Fibroblast of lung (primary cell): ENCODE measurements at regions not wholly inside any gene's neighbourhood (a gene's known extent, or its start where the extent isn't known, plus 50 kb on each side); places are given as distances from the start of the nearest gene placed in this dataset.

Source experiments
- EZH2 ChIP-seq: IDR thresholded peaks from 2 replicates; pipeline ENCODE4 v1.5.1; 2012; ENCODE audit warnings: low read length, control low read depth, mild to moderate bottlenecking; ENCODE audit errors: missing control alignments
- TF ChIP-seq, protein P1 (sequence below), 2 donors: IDR thresholded peaks in 1 of 2; conservative IDR thresholded peaks in 1 of 2; 1 replicate in 1 of 2; 2 replicates in 1 of 2; pipeline ENCODE4 v1.5.1; 2011 to 2012; ENCODE audit warnings: low read length in 2 of 2, control low read depth in 1 of 2, inconsistent platforms in 1 of 2, low read depth in 1 of 2, mild to moderate bottlenecking in 1 of 2

DNA sequence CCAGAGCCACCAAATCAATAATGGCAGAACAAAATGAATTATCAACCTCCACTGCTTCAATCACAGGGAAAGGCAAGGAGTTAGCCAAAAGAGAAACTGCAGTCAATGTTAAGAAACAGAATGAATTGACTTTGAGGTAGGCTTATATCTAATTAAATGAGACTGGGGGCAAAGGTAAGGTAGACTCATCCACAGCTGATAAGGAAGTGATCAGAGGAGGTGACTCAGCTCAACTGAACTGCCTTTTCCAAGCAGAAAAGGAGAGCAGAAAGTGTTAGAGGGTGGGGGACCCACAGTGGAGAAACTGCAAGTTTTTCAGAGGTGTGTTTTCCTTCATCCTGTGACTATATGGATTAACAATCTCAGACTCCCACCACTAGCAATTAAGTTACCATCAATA is 345.8 kb upstream of the PPARGC1A start:
- TF ChIP-seq, protein P1, sequence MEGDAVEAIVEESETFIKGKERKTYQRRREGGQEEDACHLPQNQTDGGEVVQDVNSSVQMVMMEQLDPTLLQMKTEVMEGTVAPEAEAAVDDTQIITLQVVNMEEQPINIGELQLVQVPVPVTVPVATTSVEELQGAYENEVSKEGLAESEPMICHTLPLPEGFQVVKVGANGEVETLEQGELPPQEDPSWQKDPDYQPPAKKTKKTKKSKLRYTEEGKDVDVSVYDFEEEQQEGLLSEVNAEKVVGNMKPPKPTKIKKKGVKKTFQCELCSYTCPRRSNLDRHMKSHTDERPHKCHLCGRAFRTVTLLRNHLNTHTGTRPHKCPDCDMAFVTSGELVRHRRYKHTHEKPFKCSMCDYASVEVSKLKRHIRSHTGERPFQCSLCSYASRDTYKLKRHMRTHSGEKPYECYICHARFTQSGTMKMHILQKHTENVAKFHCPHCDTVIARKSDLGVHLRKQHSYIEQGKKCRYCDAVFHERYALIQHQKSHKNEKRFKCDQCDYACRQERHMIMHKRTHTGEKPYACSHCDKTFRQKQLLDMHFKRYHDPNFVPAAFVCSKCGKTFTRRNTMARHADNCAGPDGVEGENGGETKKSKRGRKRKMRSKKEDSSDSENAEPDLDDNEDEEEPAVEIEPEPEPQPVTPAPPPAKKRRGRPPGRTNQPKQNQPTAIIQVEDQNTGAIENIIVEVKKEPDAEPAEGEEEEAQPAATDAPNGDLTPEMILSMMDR (conservative IDR thresholded peaks at IDR 0.05 in 1 of 2, IDR thresholded peaks at IDR 0.05 in 1 of 2; ENCODE audit: low read depth in 1 of 2, low read length in 2 of 2): no peak
- no peak for TF ChIP-seq EZH2
